Activated CD8-positive, alpha-beta T cell treated with anti-CD3 and anti-CD28 coated beads, Interleukin-2, amount 10 ng/mL, durations not matched to agents 7 days and 5 days (primary cell): ENCODE measurements at regions not wholly inside any gene's neighbourhood (a gene's known extent, or its start where the extent isn't known, plus 50 kb on each side); places are given as distances from the start of the nearest gene placed in this dataset.

Experiments used
- ATAC-seq: fragments of 150-1000 bp; cut with Tn5 transposase; one replicate; pipeline ENCODE4 v1.10.0; 2021; ENCODE audit warnings: moderate library complexity
- CTCF ChIA-PET: fragments of 350-600 bp; sonication (Branson Sonifier 250); formaldehyde crosslinking; loops from one replicate; lab custom pipeline; 2021; ENCODE audit warnings: antibody characterized with exemption; lab: Charles Lee
- POLR2A ChIA-PET: fragments of 350-600 bp; sonication (Branson Sonifier 250); formaldehyde crosslinking; loops from one replicate; lab custom pipeline; 2021; ENCODE audit warnings: antibody characterized with exemption; lab: Charles Lee
- DNase-seq: peaks from one replicate; pipeline ENCODE4 v3.0.0-alpha.2; 2020
- H3K27ac Mint-ChIP-seq: one replicate; pipeline ENCODE4 v1.8.0; 2021; ENCODE audit warnings: mild to moderate bottlenecking, mixed read lengths
- H3K27me3 Mint-ChIP-seq: one replicate; pipeline ENCODE4 v1.8.0; 2021; ENCODE audit warnings: low read depth, mixed read lengths
- H3K36me3 Mint-ChIP-seq: one replicate; pipeline ENCODE4 v1.8.0; 2021; ENCODE audit warnings: low read depth, mixed read lengths
- H3K4me1 Mint-ChIP-seq: one replicate; pipeline ENCODE4 v1.8.0; 2021; ENCODE audit warnings: low read depth, mixed read lengths
- H3K4me3 Mint-ChIP-seq: one replicate; pipeline ENCODE4 v1.8.0; 2021; ENCODE audit warnings: mild to moderate bottlenecking, mixed read lengths
- H3K9me3 Mint-ChIP-seq: one replicate; pipeline ENCODE4 v1.8.0; 2022; ENCODE audit warnings: mixed read lengths; ENCODE audit not compliant: insufficient read depth

GRCh38 chr1:4268262-4268888, 368.3 kb upstream of the C1orf174 start:
- ChIA-PET CTCF (no interaction called here), POLR2A (no interaction called here)
- peaks cover 2% of the 10 kb centered on the region for H3K27me3 Mint-ChIP-seq
- ATAC-seq (no peak), DNase-seq (no peak)
- H3K9me3 Mint-ChIP-seq, result no peaks in the 10 kb centered on the region
- no peak overlapping the region for H3K27ac Mint-ChIP-seq
- no peak overlapping the region for H3K4me3 Mint-ChIP-seq
- no peaks in the 10 kb centered on the region for H3K36me3 Mint-ChIP-seq
- no peaks in the 10 kb centered on the region for H3K4me1 Mint-ChIP-seq

- ChIA-PET CTCF (no interaction called here), POLR2A (no interaction called here)
- Mint-ChIP-seq H3K27me3 (peaks cover 4% of the 10 kb centered on the region), H3K36me3 (no peaks in the 10 kb centered on the region), H3K9me3 (no peaks in the 10 kb centered on the region), H3K27ac (no peak overlapping the region), H3K4me3 (no peak overlapping the region), H3K4me1 (no peaks in the 10 kb centered on the region)
- ATAC-seq, result no peak
- DNase-seq, result no peak
Observed at GRCh38 chr1:4268889-4269284, 368.8 kb upstream of the C1orf174 start.

- H3K27ac Mint-ChIP-seq, result no peak overlapping the region
- no peaks in the 10 kb centered on the region for H3K36me3 Mint-ChIP-seq
- H3K4me1 Mint-ChIP-seq, result no peaks in the 10 kb centered on the region
- POLR2A ChIA-PET, result interaction anchor here (1.0 kb wide), 1 partner anchor 74 kb away, joined by 3 read pairs; no protein-coding TSS in a partner anchor
- ATAC-seq (no peak), DNase-seq (no peak)
- H3K27me3 Mint-ChIP-seq, result peaks cover 4% of the 10 kb centered on the region
- no peak overlapping the region for H3K4me3 Mint-ChIP-seq
- no peaks in the 10 kb centered on the region for H3K9me3 Mint-ChIP-seq
- CTCF ChIA-PET, result no interaction called here
Observed at GRCh38 chr1:4269330-4269729, 369.3 kb upstream of the C1orf174 start.

- no peaks in the 10 kb centered on the region for H3K9me3 Mint-ChIP-seq
- no peak overlapping the region for H3K4me3 Mint-ChIP-seq
- no peaks in the 10 kb centered on the region for H3K4me1 Mint-ChIP-seq
- peaks cover 4% of the 10 kb centered on the region for H3K27me3 Mint-ChIP-seq
- H3K36me3 Mint-ChIP-seq, result no peaks in the 10 kb centered on the region
- ATAC-seq (no peak), DNase-seq (no peak)
- H3K27ac Mint-ChIP-seq, result no peak overlapping the region
- ChIA-PET POLR2A (interaction anchor here (1.0 kb wide), 1 partner anchor 74 kb away, joined by 3 read pairs; no protein-coding TSS in a partner anchor), CTCF (no interaction called here)
Observed at GRCh38 chr1:4269952-4270570, 370.0 kb upstream of the C1orf174 start.

- H3K36me3 Mint-ChIP-seq, result no peaks in the 10 kb centered on the region
- H3K27ac Mint-ChIP-seq, result no peak overlapping the region
- CTCF ChIA-PET, result no interaction called here
- H3K9me3 Mint-ChIP-seq, result no peaks in the 10 kb centered on the region
- DNase-seq, result no peak
- ATAC-seq, result no peak
- no peak overlapping the region for H3K4me3 Mint-ChIP-seq
- H3K27me3 Mint-ChIP-seq, result peaks cover 4% of the 10 kb centered on the region
- H3K4me1 Mint-ChIP-seq, result no peaks in the 10 kb centered on the region
- POLR2A ChIA-PET, result interaction anchor here (1.0 kb wide), 1 partner anchor 73 kb away, joined by 3 read pairs; no protein-coding TSS in a partner anchor
Observed at GRCh38 chr1:4270651-4271337, 370.7 kb upstream of the C1orf174 start.

- ChIA-PET CTCF (no interaction called here), POLR2A (no interaction called here)
- Mint-ChIP-seq H3K4me3 (no peak overlapping the region), H3K27me3 (peaks cover 4% of the 10 kb centered on the region), H3K9me3 (peaks cover under 1% of the 10 kb centered on the region), H3K36me3 (no peaks in the 10 kb centered on the region), H3K27ac (no peak overlapping the region), H3K4me1 (no peaks in the 10 kb centered on the region)
- DNase-seq (no peak), ATAC-seq (no peak)
Observed at GRCh38 chr1:4271338-4271998, 371.4 kb upstream of the C1orf174 start.

- ATAC-seq (no peak), DNase-seq (no peak)
- H3K27ac Mint-ChIP-seq, result no peak overlapping the region
- no peaks in the 10 kb centered on the region for H3K36me3 Mint-ChIP-seq
- POLR2A ChIA-PET, result no interaction called here
- H3K27me3 Mint-ChIP-seq, result peaks cover 4% of the 10 kb centered on the region
- peaks cover 9% of the 10 kb centered on the region for H3K9me3 Mint-ChIP-seq
- no peak overlapping the region for H3K4me3 Mint-ChIP-seq
- no peaks in the 10 kb centered on the region for H3K4me1 Mint-ChIP-seq
- CTCF ChIA-PET, result no interaction called here
Observed at GRCh38 chr1:4272568-4272967, 372.5 kb upstream of the C1orf174 start.

GRCh38 chr1:4273243-4273642, 373.2 kb upstream of the C1orf174 start:
- POLR2A ChIA-PET, result no interaction called here
- no peak overlapping the region for H3K27ac Mint-ChIP-seq
- CTCF ChIA-PET, result no interaction called here
- DNase-seq (no peak), ATAC-seq (no peak)
- H3K27me3 Mint-ChIP-seq, result peaks cover 4% of the 10 kb centered on the region
- no peaks in the 10 kb centered on the region for H3K36me3 Mint-ChIP-seq
- no peak overlapping the region for H3K4me3 Mint-ChIP-seq
- H3K4me1 Mint-ChIP-seq, result no peaks in the 10 kb centered on the region
- H3K9me3 Mint-ChIP-seq, result peaks cover 15% of the 10 kb centered on the region

GRCh38 chr1:4273747-4274146, 373.7 kb upstream of the C1orf174 start:
- no peaks in the 10 kb centered on the region for H3K36me3 Mint-ChIP-seq
- peaks cover 4% of the 10 kb centered on the region for H3K27me3 Mint-ChIP-seq
- H3K4me3 Mint-ChIP-seq, result no peak overlapping the region
- peaks cover 17% of the 10 kb centered on the region for H3K9me3 Mint-ChIP-seq
- ChIA-PET CTCF (no interaction called here), POLR2A (no interaction called here)
- no peaks in the 10 kb centered on the region for H3K4me1 Mint-ChIP-seq
- DNase-seq (no peak), ATAC-seq (no peak)
- H3K27ac Mint-ChIP-seq, result no peak overlapping the region

GRCh38 chr1:4275083-4275482, 375.0 kb upstream of the C1orf174 start:
- H3K4me3 Mint-ChIP-seq, result no peak overlapping the region
- peaks cover 17% of the 10 kb centered on the region for H3K9me3 Mint-ChIP-seq
- no peaks in the 10 kb centered on the region for H3K36me3 Mint-ChIP-seq
- POLR2A ChIA-PET, result no interaction called here
- no peak for DNase-seq
- CTCF ChIA-PET, result no interaction called here
- no peak overlapping the region for H3K27ac Mint-ChIP-seq
- H3K27me3 Mint-ChIP-seq, result peaks cover 4% of the 10 kb centered on the region
- H3K4me1 Mint-ChIP-seq, result no peaks in the 10 kb centered on the region
- ATAC-seq, result no peak

GRCh38 chr1:4276238-4276637, 376.2 kb upstream of the C1orf174 start:
- peaks cover 17% of the 10 kb centered on the region for H3K9me3 Mint-ChIP-seq
- ATAC-seq (no peak), DNase-seq (no peak)
- ChIA-PET CTCF (no interaction called here), POLR2A (no interaction called here)
- H3K4me1 Mint-ChIP-seq, result no peaks in the 10 kb centered on the region
- no peaks in the 10 kb centered on the region for H3K36me3 Mint-ChIP-seq
- no peak overlapping the region for H3K27ac Mint-ChIP-seq
- H3K27me3 Mint-ChIP-seq, result peaks cover 4% of the 10 kb centered on the region
- no peak overlapping the region for H3K4me3 Mint-ChIP-seq

- Mint-ChIP-seq H3K4me3 (no peak overlapping the region), H3K4me1 (no peaks in the 10 kb centered on the region), H3K27me3 (peaks cover 4% of the 10 kb centered on the region), H3K9me3 (peaks cover 17% of the 10 kb centered on the region), H3K27ac (no peak overlapping the region), H3K36me3 (no peaks in the 10 kb centered on the region)
- ATAC-seq, result no peak
- ChIA-PET POLR2A (no interaction called here), CTCF (no interaction called here)
- no peak for DNase-seq
Observed at GRCh38 chr1:4277598-4277997, 376.8 kb upstream of the AJAP1 start.
